Heart left ventricle (tissue), 13 donors: ENCODE measurements at regions not wholly inside any gene's neighbourhood (a gene's known extent, or its start where the extent isn't known, plus 50 kb on each side); places are given as distances from the start of the nearest gene placed in this dataset.

ENCODE experiments used
- POLR2A ChIP-seq, 2 donors: fragments of 450-650 bp; IDR thresholded peaks; one replicate each; pipeline ENCODE4 v1.6.1; 2017; ENCODE audit warnings: antibody characterized with exemption in 2 of 2, mild to moderate bottlenecking in 2 of 2, moderate library complexity in 2 of 2
- TF ChIP-seq, protein P1 (sequence below), 12 donors: fragments of 200-600 bp; sonication (generic) in 4 of 12; IDR thresholded peaks; one replicate each; pipeline versions ENCODE4 v1.5.0 to v1.8.0; 2018 to 2022; ENCODE audit warnings: antibody characterized with exemption in 12 of 12, mild to moderate bottlenecking in 5 of 12
- donor health status: ischemic (EF 13 %, LVEDD 7.1; RV severe dilation, severe dysfunction).
- donor health status: DM: no; HTN: yes; CAD: no.
- donor health status: DM: no; HTN: no; CAD: no.
- donor health status: ischemic (EF 25% LVEDD 6.9; RV normal size, moderate dysfunction).
- donor health status: ischemic (EF 25% LVEDD 5.7; RV mildly dilated, moderate dysfunction).
- donor health status: ischemic (EF 35%, LVEDD 5.7; RV mildly dilated, moderate dysfunction).
- donor health status: nonischemic (EF 11% LVEDD 7.7; RV severe dilation, severe dysfunction).
- donor health status: DM: yes; HTN: yes; CAD: no.
- donor health status: PGD.
- donor health status: ischemic (EF 29% LVEDD 5.4; RV normal size, mild dysfunction).
- donor health status: nonischemic (EF 23%, LVEDD 6.1; RV moderate dilation, normal function).

DNA sequence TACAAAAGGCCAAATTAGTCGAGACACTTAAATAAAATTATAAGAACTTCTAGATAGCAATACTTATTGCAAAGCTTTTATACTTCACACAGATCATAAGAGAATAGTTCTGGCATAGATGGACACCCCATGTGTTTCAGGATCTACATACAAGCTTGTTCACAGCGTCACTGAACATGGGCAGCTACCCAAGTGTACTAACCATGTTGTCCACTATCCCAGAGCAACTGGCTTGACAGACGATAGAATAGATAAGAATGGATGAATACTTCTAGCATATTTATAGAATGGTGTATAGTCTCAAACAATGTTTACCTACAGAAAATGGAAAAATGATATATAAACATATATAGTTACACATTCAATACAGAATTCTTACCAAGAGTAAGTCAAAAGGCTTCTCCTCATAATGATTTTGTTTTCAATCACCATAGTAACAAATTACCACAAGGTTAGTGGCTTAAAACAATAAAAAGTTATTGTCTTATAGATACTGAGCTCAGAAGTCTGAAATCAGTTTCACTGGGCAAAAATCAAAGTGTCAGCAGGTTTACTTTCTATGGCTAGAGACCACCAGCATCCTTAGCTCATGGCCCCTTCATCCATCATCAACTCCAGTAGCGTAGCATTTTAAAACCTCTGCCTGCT is 446.7 kb downstream of the DMRTA1 start:
- TF ChIP-seq, protein P1, sequence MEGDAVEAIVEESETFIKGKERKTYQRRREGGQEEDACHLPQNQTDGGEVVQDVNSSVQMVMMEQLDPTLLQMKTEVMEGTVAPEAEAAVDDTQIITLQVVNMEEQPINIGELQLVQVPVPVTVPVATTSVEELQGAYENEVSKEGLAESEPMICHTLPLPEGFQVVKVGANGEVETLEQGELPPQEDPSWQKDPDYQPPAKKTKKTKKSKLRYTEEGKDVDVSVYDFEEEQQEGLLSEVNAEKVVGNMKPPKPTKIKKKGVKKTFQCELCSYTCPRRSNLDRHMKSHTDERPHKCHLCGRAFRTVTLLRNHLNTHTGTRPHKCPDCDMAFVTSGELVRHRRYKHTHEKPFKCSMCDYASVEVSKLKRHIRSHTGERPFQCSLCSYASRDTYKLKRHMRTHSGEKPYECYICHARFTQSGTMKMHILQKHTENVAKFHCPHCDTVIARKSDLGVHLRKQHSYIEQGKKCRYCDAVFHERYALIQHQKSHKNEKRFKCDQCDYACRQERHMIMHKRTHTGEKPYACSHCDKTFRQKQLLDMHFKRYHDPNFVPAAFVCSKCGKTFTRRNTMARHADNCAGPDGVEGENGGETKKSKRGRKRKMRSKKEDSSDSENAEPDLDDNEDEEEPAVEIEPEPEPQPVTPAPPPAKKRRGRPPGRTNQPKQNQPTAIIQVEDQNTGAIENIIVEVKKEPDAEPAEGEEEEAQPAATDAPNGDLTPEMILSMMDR (IDR thresholded peaks at IDR 0.05), result no peak
- no peak for TF ChIP-seq POLR2A (IDR thresholded peaks at IDR 0.05)
